ENCODE measurements at regions not wholly inside any gene's neighbourhood (a gene's known extent, or its start where the extent isn't known, plus 50 kb on each side); places are given as distances from the start of the nearest gene placed in this dataset.

GRCh38 chr22:47329727-47330650 is 567.5 kb downstream of the TBC1D22A start:
- TF ChIP-seq GATA2 (IDR thresholded peaks at IDR 0.05; ENCODE audit: low read depth, low read length) = no peak
- no peak for TF ChIP-seq GATA3 (IDR thresholded peaks at IDR 0.05; ENCODE audit: low read depth, low read length)
